Uterus (tissue), 2 donors: ENCODE measurements at regions not wholly inside any gene's neighbourhood (a gene's known extent, or its start where the extent isn't known, plus 50 kb on each side); places are given as distances from the start of the nearest gene placed in this dataset.

ENCODE experiments used
- CTCF ChIP-seq, 4 experiments: fragments of 200-600 bp in 2 of 4; fragments of 450-650 bp in 2 of 4; sonication (generic) in 2 of 4; IDR thresholded peaks; one replicate each; pipeline ENCODE4 v1.5.1; 2016 to 2019; ENCODE audit warnings: antibody characterized with exemption in 4 of 4, mild to moderate bottlenecking in 2 of 4, moderate library complexity in 1 of 4
- POLR2A ChIP-seq, 2 donors: fragments of 450-650 bp; IDR thresholded peaks; one replicate each; pipeline ENCODE4 v1.6.1; 2016; ENCODE audit warnings: antibody characterized with exemption in 2 of 2, mild to moderate bottlenecking in 1 of 2, moderate library complexity in 1 of 2

DNA sequence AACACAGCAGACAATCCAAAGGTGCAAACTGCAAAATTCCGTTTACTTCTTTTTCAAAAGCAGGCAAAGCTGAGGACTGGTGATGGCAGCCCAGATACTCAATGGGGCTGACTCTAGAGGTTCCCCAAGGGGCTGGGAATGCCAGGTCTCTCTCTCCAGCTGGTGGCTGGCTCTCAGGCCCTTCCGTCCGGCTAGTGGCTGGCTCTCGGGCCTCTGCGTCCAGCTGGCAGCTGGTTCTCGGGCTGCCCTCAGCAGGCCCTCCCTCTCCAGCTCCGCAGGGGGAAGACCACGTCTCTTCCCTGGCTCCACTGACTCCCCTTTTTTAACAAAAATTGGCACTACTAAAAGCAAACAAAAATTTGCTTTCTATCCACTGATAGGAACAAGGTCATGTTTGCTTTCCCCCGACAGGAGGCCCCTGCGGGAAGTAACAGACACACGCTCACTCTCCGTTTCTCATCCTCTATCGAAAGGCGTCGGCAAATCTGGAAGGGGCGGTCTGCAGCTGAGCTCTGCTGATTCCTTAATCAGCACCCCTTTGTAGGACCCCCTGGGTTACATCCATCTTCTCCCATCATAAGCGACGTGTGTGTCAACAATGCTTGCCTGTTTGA, 381.4 kb downstream of the BRD1 start:
- no peak for TF ChIP-seq POLR2A (IDR thresholded peaks at IDR 0.05)
- TF ChIP-seq CTCF (IDR thresholded peaks at IDR 0.05): no peak
